CD4-positive, alpha-beta T cell treated with Interleukin-4 for 4 hours (primary cell): ENCODE measurements at regions not wholly inside any gene's neighbourhood (a gene's known extent, or its start where the extent isn't known, plus 50 kb on each side); places are given as distances from the start of the nearest gene placed in this dataset.

Experiments used
- DNase-seq: peaks from one replicate; pipeline ENCODE4 v3.0.0-alpha.2; 2020

GRCh38 chr21:16020878-16021277, 291.1 kb downstream of the USP25 start:
- no peak for DNase-seq

DNA sequence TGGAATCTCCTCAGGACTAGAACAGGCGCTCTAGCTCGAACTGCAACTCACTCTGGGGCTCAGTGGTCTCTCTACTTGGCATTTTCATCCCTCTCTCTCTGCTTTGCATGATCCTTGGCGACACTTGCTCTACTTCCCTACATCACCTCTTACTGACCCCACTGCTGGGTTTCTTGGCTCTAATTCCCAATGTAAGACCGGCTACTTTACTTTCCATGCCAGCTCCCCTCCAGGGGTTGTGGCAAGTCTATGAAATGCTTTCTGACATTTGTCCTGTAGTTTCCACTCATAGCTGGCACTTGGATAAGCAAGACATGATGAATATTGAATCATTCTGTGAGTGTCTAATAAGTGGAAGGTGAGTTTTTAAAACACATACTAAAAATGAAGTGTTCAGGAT, 292.3 kb downstream of the USP25 start:
- no peak for DNase-seq

GRCh38 chr21:16022921-16023320, 293.1 kb downstream of the USP25 start:
- no peak for DNase-seq

DNA sequence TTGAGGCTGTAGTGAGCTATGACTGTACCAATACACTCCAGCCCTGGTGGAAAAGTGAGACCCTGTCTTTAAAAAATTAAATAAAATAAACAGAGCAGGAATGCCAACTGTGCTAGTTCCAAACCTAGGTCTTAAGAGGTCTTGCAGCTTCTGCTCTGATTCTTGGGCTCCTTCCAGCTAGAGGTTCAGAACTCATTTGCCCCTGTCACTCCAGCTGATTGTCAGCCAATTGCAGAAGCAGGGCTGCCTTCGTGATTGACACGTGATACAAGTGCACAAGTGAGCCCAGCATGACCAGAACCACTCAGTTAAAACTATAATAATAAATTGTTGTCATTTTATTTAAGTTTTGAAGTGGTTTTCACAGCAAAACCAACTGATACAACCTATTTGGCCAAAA, 298.4 kb downstream of the USP25 start:
- no peak for DNase-seq

DNA sequence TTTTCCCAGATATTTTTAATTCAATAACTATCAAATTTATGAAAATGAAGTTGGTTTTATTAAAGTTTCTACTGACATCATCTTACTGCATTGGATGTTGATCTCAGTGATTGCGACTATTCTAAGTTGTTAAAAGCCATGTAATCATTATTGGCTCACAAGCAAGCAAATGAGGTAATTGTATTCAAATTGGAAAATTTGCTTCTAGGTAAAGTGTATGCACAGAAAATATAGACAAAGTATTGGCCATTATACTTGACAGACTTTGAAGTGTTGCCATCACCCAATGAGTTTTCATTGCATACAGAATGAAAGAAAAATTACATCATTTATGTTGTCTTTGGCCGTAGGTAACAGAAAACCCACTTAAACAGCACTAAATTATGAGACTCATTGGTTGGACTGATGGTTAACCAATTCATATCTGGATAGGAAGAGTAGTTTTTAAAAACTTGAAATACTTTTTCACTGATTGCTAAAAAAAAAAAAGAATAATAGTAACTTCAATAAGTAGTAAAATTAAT, 299.2 kb downstream of the USP25 start:
- DNase-seq: no peak

GRCh38 chr21:16033193-16033592, 303.4 kb downstream of the USP25 start:
- no peak for DNase-seq

DNA sequence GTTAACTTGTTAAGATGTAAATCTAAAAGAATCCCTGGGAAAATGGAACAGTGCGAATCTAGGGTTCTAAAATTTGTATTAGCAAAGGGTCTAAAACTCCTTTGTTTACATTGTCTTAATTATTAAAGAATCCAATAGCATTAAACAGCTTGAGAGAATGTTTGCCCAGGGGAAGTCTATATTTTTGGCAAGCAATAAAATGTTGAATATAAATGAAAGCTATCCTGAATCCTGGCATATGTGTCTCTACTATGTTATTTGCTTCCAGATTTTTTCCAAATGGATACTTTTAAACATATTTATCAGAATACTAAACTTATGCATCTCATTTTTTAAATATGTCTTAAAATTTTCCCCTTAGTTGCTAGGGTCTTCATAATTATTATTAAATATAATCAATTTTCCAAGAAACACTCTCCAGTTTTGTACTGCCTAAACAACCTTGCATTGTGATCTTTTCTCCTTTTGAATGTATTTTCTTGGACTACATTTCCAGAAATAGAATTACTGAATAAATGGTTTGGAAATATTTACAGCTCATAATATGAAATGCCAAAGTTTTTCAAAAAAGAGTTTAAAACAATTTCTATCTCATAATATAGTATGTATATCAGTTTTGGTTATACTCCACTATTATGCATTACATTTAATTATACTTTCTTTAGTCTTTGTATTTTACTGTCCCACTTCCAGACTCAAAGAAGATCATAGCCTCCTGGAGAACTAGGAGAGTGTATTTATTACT, 304.8 kb downstream of the USP25 start:
- DNase-seq: no peak

- DNase-seq: no peak
These were observed 307.7 kb downstream of the USP25 start for GRCh38 chr21:16037421-16037955.

- no peak for DNase-seq
These were observed 310.8 kb downstream of the USP25 start for GRCh38 chr21:16040601-16041000.

DNA sequence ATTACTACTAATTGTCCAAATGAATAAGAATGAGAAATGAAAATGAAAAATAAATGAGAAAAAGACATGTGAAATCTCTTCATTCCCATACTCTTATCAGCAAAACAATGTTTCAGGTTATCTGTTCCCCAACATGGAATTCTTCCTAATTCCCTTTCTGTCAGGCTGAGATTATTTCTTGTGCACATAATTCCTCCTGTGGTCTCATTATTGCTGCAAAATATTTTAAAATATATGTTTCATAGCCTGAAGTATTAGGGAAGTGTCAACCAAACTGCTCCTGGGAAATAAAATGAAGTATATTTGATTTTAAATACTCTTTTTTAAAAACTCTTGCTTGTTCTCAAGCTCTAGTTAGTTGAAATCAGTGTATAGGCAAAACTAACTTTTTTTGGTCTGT, 314.9 kb downstream of the USP25 start:
- DNase-seq: no peak

- DNase-seq: no peak
These were observed 317.0 kb downstream of the USP25 start for GRCh38 chr21:16046656-16047330.

DNA sequence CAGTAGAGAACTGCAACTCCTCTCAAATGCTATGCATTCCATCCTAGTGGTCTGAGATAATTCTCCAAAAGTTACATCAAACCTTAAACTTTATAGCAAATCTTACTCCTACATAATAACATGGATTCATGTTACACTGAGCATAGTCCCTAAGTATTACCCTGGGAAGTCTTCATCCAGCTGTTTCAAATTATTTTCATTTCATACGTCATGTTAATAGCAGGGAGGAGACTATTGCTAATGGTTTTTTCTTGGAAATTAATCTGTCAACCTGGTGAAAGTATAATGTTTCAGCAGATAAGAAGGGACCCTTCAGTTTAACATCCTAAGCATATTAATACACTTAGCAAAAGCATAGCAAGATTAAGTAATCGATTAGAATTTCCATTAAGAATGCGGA, 318.1 kb downstream of the USP25 start:
- no peak for DNase-seq

GRCh38 chr21:16055014-16055413, 325.2 kb downstream of the USP25 start:
- DNase-seq: no peak

GRCh38 chr21:16058896-16059295, 329.1 kb downstream of the USP25 start:
- DNase-seq: no peak

- DNase-seq: no peak
These were observed 330.2 kb downstream of the USP25 start for GRCh38 chr21:16059981-16060380.

- DNase-seq: no peak
These were observed 331.4 kb downstream of the USP25 start for GRCh38 chr21:16061194-16061593.

- DNase-seq: no peak
These were observed 339.7 kb downstream of the USP25 start for GRCh38 chr21:16069178-16070112.

DNA sequence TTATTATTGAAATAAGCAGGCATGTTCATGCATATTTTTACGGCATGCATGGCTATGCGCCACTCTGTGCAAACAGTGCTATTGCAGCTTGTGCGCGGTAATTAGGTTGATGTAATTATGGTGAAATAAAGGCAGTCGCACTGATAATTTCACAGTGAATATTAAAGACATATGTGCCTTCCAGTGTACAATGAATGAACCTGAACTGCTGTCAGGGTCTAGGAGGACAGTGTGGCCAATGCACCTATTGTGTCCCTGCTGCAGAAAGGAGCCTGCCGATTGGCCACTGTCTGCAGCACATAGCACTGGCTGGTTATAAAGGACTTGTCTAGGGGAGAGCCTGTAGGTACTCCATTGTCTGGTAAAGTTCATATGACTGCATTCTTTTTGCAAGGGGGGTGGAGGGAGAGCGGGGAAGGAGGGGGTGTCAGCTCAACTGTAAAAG, 340.4 kb downstream of the USP25 start:
- no peak for DNase-seq

GRCh38 chr21:16071092-16071491, 341.3 kb downstream of the USP25 start:
- no peak for DNase-seq

DNA sequence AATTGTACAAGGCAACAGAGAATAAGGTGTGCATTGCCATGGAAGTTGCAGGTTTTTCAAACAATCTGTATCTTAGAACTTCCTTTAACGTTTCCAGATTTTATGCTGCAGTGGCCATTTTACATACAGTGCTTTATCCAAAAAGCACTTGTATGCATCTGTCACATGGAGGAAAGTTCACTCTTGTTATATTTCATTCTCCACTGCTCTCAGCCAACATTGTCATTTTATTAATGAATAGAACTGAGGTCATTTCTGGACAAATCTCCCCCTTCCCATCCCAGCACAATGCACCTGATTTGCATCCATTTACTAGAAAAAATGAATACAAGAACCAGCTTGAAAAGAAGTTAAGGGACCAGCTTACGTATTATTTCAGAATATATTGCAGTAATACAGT, 342.0 kb downstream of the USP25 start:
- no peak for DNase-seq

DNA sequence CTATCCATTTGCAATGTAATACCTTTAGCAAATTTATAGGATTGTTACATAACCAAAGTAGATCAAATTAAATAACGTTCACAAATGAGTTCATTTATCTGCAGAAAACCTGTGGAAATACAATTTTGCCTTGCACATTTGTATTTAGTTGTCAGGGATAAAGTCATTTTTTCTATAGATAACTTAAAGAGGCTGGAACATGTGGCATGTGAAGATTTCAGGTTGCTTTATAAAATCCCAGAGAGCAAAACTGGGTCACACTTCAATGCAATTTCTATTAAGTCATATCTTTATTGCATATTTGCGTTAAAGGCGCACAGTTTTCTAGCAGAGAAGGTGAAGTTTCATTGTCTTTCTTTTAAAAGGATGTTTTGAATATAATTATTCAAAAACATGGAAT, 342.4 kb downstream of the USP25 start:
- DNase-seq: no peak

DNA sequence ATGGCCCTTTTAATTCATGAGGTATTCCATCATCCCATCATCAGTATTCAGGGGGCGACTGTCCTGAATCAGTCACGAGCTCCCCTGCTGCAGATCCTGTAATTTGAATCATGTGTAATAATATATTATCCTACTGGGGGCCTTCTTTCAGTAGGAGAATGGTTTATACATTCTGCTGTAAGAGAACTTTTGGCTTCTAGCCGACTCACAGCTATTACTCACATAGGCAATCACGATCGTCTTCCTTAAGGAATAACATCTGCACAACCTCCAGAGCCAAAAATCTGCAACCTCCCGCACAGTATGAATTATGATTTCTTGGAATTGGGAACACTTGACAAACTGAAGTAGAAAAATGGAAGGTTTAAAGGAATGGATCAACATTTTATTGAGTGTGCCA, 343.0 kb downstream of the USP25 start:
- DNase-seq: no peak

GRCh38 chr21:16073586-16073985, 343.8 kb downstream of the USP25 start:
- DNase-seq: no peak
